ENCODE measurements at regions not wholly inside any gene's neighbourhood (a gene's known extent, or its start where the extent isn't known, plus 50 kb on each side); places are given as distances from the start of the nearest gene placed in this dataset.

DNA sequence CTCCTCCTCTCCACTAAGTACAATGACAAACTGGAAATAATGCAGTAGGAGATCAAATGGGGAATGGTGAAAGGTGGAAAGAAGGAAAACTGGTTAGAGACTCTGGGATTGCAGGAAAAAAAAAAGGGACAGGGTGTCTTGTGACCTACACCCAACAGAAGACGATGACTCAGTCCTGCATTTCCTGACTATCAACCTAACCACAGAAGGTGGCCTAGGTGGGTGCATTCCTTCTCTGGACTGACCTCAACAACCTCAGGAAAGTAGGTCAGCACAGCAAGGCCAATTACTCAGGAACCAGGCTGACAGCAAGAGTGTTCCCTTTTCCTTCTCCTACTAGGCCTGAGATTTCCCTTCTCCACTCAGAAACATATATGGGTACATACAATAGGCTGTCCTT is 1386.4 kb upstream of the ZEB2 start:
- Histone ChIP-seq H3K36me3 (ENCODE audit: control insufficient read depth, insufficient read depth, low read length) (no peaks in the 10 kb centered on the region), H3K27me3 (ENCODE audit: control insufficient read depth, insufficient read depth, low read length) (no peaks in the 10 kb centered on the region), H3K27ac (ENCODE audit: low read length) (no peak overlapping the region), H3K9me3 (ENCODE audit: control insufficient read depth, insufficient read depth, low read depth, low read length) (no peaks in the 10 kb centered on the region), H3K4me3 (ENCODE audit: low read depth in 2 of 2, low read length in 2 of 2) (no peak overlapping the region), H3K4me1 (ENCODE audit: control insufficient read depth, insufficient read depth, low read length) (no peaks in the 10 kb centered on the region)
- no TSS peak for BruUV-seq (replicated peaks)
- POLR2A ChIA-PET: no interaction called here
- no peak for TF ChIP-seq REST (IDR thresholded peaks at IDR 0.05; ENCODE audit: insufficient read depth in 1 of 2, low read depth in 2 of 2, low read length in 1 of 2)
- TF ChIP-seq TCF7L2 (IDR thresholded peaks at IDR 0.05; ENCODE audit: low read depth, low read length): no peak
- intact Hi-C loops (cut with micrococcal nuclease; ENCODE audit: unreplicated experiment): no loop called here
- in situ Hi-C loops (cut with HindIII; ENCODE audit: low pct_unique_long_range_greater_than_20kb, low sequenced_read_pairs): no loop called here
- no peak for ATAC-seq
- CTCF ChIA-PET: no interaction called here
- no peak for DNase-seq (ENCODE audit: low read depth, low spot score)

DNA sequence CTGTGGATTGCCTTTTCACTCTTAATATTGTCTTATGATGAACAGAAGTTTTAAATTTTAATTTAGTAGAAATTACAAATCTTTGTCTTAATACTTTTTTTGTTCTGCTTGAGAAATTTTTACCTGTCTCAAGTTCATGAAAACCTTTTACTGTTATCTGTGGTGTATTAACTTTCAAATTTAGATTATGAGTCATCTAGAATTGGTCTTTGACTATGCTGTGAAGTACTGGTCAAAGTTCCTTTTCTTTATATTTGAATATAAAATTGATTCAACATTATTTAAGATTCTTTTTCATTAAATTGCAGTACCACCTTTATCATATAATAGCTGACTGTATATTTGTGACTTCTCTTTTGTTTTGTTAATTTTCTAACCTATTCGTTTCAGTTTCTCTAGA is 1385.5 kb upstream of the ZEB2 start:
- ATAC-seq (no peak), DNase-seq (ENCODE audit: low read depth, low spot score) (no peak)
- H3K4me1 ChIP-seq (ENCODE audit: control insufficient read depth, insufficient read depth, low read length): no peaks in the 10 kb centered on the region
- POLR2A ChIA-PET: no interaction called here
- intact Hi-C loops (cut with micrococcal nuclease; ENCODE audit: unreplicated experiment) (no loop called here), in situ Hi-C loops (cut with HindIII; ENCODE audit: low pct_unique_long_range_greater_than_20kb, low sequenced_read_pairs) (no loop called here)
- no peak overlapping the region for H3K4me3 ChIP-seq (ENCODE audit: low read depth in 2 of 2, low read length in 2 of 2)
- BruUV-seq (replicated peaks): no TSS peak
- H3K27me3 ChIP-seq (ENCODE audit: control insufficient read depth, insufficient read depth, low read length): no peaks in the 10 kb centered on the region
- H3K27ac ChIP-seq (ENCODE audit: low read length): no peak overlapping the region
- no peaks in the 10 kb centered on the region for H3K36me3 ChIP-seq (ENCODE audit: control insufficient read depth, insufficient read depth, low read length)
- H3K9me3 ChIP-seq (ENCODE audit: control insufficient read depth, insufficient read depth, low read depth, low read length): no peaks in the 10 kb centered on the region
- TF ChIP-seq TCF7L2 (IDR thresholded peaks at IDR 0.05; ENCODE audit: low read depth, low read length) (no peak), REST (IDR thresholded peaks at IDR 0.05; ENCODE audit: insufficient read depth in 1 of 2, low read depth in 2 of 2, low read length in 1 of 2) (no peak), POLR2AphosphoS5 (IDR thresholded peaks at IDR 0.05; ENCODE audit: low read depth, low read length) (no peak), SIN3A (IDR thresholded peaks at IDR 0.05; ENCODE audit: borderline replicate concordance, insufficient read depth, low read depth, low read length) (no peak)
- TF ChIP-seq, protein P1, sequence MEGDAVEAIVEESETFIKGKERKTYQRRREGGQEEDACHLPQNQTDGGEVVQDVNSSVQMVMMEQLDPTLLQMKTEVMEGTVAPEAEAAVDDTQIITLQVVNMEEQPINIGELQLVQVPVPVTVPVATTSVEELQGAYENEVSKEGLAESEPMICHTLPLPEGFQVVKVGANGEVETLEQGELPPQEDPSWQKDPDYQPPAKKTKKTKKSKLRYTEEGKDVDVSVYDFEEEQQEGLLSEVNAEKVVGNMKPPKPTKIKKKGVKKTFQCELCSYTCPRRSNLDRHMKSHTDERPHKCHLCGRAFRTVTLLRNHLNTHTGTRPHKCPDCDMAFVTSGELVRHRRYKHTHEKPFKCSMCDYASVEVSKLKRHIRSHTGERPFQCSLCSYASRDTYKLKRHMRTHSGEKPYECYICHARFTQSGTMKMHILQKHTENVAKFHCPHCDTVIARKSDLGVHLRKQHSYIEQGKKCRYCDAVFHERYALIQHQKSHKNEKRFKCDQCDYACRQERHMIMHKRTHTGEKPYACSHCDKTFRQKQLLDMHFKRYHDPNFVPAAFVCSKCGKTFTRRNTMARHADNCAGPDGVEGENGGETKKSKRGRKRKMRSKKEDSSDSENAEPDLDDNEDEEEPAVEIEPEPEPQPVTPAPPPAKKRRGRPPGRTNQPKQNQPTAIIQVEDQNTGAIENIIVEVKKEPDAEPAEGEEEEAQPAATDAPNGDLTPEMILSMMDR (IDR thresholded peaks at IDR 0.05): no peak
- CTCF ChIA-PET: no interaction called here
